ENCODE measurements at regions not wholly inside any gene's neighbourhood (a gene's known extent, or its start where the extent isn't known, plus 50 kb on each side); places are given as distances from the start of the nearest gene placed in this dataset.
"Not testable (repeated sequence)": the region's sequence is repeated elsewhere in the genome, so short reads cannot be mapped to it uniquely, and the experiment has no call there.

DNA sequence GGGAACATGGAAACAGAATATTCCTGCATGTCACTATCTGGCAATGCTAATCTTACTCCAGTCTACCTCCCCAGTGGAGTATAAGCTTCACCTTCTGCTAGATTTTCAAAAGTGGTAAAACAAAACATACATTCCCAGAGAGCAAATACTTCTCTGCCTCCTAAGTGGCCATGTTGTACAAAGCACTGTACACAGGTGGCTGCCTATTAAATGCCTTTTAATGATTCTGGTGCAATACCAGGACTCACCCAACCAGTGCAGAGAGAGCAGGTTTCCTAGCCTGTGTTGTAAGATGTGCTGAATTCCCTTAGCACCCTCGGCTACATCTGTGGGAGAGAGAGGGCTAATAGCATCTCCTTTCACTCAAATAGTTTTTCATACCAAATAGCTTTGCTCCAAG, 684.3 kb upstream of the NRP1 start:
- no peak for DNase-seq (ENCODE audit: low read depth, low spot score)
- in situ Hi-C loops (cut with HindIII; ENCODE audit: low pct_unique_long_range_greater_than_20kb, low sequenced_read_pairs): no loop called here

DNA sequence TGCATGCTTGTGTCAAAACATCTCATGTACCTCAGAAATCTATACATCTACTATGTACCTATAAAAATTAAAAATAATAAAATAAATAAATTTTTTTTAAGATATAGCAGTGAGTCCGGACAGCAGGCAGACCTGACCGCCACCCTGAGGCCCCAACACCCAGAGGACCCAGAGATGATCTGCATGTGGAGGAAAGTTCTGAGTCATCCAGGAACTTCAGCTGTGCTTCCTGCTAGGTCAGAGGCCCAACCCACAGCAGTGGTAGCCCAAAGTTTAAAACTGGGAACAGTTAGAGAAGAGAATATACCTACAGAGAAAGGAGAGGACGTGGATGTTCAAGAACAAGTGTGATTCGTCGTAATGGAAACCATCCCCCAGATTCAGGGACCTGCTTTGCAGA, 683.7 kb upstream of the NRP1 start:
- no peak for DNase-seq (ENCODE audit: low read depth, low spot score)
- in situ Hi-C loops (cut with HindIII; ENCODE audit: low pct_unique_long_range_greater_than_20kb, low sequenced_read_pairs): no loop called here

DNA sequence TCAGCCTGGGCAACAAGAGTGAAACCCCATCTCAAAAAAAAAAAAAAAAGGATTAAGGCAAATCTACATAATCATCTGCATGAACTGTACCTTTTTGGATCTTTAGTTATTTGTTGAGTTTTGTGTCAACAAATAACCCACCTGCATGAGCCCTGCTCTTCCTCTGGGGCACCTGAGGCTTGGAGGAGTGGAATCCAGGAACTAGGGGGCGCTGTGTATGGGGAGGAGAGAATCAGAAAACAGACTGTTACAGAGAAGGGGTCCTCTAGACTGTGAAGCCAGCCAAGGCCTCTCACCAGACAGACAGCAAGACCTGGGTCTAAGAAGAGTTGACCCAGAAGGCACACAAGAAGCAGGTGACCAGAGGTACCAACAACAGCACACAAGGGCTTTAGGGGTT, 682.8 kb upstream of the NRP1 start:
- in situ Hi-C loops (cut with HindIII; ENCODE audit: low pct_unique_long_range_greater_than_20kb, low sequenced_read_pairs): no loop called here
- DNase-seq (ENCODE audit: low read depth, low spot score): no peak

DNA sequence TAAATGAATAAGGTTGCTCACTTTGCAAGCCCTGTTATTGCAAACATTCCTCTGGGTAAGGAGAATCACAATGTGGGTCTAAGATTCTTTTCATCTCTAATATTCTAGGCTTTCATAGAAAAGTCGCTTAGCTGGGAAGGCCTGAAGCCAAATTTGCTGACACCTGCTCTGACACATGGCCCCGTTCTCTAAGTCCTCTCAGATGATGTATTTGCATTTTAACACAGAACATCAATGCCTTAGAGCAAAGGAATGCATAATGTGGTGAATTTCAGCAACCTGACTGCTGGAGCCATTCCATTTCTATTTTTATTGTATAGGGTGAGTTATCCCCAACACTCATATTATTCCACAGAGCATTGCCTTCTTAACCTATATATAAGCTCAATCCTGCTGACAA, 682.1 kb upstream of the NRP1 start:
- in situ Hi-C loops (cut with HindIII; ENCODE audit: low pct_unique_long_range_greater_than_20kb, low sequenced_read_pairs): no loop called here
- no peak for DNase-seq (ENCODE audit: low read depth, low spot score)

DNA sequence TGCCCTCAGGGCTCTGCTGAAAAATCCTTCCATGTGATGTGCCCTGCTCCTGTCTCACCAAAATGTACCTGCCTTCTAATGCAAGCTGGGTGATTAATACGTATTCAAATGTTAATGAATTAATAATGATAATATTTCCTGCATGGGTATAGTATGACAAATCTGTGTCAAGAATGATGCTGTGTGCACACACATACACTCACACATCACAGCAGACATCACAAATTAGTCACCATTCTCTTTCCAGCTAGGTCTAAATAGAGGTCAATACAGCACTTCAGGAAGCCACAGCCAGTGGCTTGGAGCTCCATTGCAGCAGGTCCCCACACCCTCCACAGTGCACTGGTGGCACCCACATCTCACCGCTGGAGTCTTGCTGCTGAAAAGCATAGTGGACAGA, 681.2 kb upstream of the NRP1 start:
- in situ Hi-C loops (cut with HindIII; ENCODE audit: low pct_unique_long_range_greater_than_20kb, low sequenced_read_pairs): no loop called here

DNA sequence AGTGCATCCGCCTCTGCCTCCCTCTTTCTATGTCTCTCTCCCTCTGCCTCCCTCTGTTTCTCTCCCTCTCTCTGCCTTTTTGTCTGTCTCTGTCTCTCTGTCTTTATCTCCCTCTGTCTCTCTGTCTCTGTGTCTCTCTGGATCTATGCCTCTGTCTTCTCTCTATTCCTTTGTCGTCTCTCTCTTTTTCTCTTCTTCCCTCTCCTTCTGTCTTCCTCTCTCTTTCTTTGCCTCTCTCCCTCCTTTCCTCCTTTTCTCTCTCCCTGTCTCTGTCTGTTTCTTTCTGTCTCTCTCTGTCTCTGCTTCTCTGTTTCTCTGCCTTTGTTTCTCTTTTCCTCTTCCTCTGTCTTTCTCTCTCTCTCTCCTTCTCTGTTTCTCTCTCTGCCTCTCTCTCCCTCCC, 678.8 kb upstream of the NRP1 start:
- no peak for DNase-seq (ENCODE audit: low read depth, low spot score)
- in situ Hi-C loops (cut with HindIII; ENCODE audit: low pct_unique_long_range_greater_than_20kb, low sequenced_read_pairs): no loop called here

More for the DNA sequence above, 681.2 kb upstream of the NRP1 start:
- no peak for DNase-seq (ENCODE audit: low read depth, low spot score)

DNA sequence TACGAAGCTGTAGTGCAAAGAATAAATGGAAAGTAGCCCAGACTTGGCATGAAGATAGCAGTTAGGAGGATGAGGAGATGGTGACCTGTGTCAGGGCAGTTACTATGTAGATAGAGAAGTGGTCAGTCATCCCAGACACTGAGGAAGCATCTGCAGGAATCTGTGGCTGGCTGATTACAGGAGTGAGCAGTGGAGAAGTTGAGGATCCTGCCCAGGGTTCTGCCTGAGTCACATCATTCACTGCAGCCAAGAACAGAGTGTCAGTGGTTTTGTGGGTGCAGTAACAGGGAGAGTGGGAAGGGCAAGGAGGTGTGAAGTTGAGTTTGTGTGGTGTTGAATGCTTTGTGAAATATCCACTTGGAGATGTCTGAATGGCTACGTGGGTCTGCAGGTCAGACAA, 676.4 kb upstream of the NRP1 start:
- in situ Hi-C loops (cut with HindIII; ENCODE audit: low pct_unique_long_range_greater_than_20kb, low sequenced_read_pairs): no loop called here
- no peak for DNase-seq (ENCODE audit: low read depth, low spot score)

DNA sequence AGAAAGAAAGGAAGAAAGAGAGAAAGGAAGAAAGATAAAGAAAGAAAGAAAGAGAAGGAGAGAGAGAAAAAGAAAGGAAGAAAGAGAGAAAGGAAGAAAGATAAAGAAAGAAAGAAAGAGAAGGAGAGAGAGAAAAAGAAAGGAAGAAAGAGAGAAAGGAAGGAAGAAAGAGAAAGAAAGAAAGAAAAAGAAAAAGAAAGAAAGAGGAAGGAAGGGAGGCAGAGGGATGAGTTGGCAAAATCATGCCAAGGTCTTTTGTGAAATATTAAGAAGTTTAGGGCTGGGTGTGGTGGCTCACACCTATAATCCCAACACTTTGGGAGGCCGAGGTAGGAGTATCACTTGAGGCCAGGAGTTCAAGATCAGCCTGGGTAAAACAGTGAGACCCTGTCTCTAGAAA, 675.8 kb upstream of the NRP1 start:
- in situ Hi-C loops (cut with HindIII; ENCODE audit: low pct_unique_long_range_greater_than_20kb, low sequenced_read_pairs): not testable (repeated sequence)

DNA sequence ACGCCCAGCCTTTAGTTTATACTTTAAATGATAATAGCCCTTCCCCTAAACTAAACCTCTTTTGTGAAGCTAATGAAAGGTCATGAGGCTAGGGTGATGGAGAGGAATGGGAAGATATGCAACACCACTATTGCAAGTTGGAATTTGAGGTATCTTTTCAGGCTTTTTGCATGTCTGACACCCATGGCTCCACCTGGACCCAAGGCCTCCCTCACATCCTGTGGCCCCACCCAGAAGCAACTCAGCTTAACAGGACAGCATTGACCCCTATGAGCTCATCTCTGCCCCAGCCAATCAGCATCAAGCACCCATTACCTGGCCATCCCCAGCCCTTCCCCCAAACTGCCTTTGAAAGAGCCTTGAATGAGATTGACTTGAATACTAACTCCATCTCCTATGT, 674.2 kb upstream of the NRP1 start:
- in situ Hi-C loops (cut with HindIII; ENCODE audit: low pct_unique_long_range_greater_than_20kb, low sequenced_read_pairs): no loop called here
- no peak for DNase-seq (ENCODE audit: low read depth, low spot score)

More for the DNA sequence above, 675.8 kb upstream of the NRP1 start:
- DNase-seq (ENCODE audit: low read depth, low spot score): not testable (repeated sequence)

DNA sequence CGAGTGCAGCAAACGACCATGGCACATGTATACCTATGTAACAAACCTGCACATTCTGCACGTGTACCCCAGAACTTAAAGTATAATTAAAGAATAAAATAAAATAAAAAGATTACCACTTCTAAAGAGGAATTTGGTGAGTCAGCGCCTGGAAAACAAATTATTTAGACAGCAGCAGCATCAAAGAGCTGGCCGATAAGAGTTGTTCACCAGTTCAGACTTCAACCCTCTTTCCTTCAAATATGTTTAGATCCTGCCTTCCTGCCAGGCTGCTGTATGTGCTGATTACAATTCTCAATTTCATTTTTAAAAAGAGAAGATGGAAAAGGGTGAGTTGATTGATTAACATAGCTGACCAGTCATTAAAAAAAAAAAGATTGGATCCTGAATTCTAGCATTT, 672.0 kb upstream of the NRP1 start:
- DNase-seq (ENCODE audit: low read depth, low spot score): no peak
- in situ Hi-C loops (cut with HindIII; ENCODE audit: low pct_unique_long_range_greater_than_20kb, low sequenced_read_pairs): no loop called here

DNA sequence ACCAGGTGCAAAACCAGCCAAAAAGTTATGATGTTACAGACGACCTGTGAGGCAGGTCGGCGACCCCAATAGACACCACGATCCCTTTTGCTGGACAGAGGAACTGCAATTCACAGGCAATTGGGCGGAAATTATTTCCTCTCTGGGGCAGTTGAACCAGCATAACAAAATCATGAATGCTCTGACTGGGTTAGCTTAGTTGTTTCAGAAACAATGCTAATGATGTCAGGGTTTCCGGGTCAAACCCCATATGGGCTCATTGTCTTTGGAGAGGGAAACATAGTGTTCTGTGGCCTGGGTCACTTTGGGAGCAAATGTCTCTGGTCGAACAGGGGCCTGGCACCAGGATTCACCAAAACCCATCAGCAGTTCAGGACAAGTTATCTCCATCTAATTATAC, 669.1 kb upstream of the NRP1 start:
- in situ Hi-C loops (cut with HindIII; ENCODE audit: low pct_unique_long_range_greater_than_20kb, low sequenced_read_pairs): no loop called here
- no peak for DNase-seq (ENCODE audit: low read depth, low spot score)

DNA sequence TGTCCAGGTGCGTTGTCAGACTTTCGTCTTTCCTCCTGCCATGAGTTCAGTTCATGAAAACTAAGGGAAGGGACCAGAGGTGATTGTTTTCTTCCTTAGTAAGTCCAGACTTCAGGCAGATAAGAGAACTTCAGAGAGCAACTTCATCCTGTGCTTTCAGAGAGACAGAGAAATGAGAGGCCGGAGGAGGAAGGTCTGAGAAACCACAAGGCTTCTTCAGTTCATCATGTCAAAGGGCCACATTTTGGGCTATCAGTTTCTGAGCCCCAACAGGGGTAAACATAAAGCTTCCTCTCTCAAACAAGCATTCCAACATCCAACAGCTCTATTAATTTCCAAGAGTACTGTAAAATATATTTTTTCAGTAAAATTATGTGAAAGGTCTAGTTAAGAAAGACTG, 668.4 kb upstream of the NRP1 start:
- in situ Hi-C loops (cut with HindIII; ENCODE audit: low pct_unique_long_range_greater_than_20kb, low sequenced_read_pairs): no loop called here
- no peak for DNase-seq (ENCODE audit: low read depth, low spot score)

DNA sequence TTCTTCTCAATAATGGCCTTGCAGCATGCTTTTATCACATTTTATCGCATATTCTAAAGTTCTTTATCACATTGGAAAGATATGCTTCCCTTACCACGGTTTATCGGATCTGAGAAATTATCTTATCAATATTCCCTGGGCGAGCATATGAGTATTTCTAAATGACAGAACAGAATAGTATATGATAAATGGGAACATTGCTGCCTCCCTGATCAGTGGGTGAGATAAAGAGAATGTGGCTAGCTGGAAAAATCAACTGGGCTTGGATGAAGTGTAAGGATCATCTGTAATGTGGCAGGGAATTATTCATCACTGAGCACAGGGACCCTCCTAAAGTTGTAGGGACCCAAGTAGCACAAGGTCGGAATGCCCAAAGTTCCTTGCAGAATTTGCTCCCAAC, 667.4 kb upstream of the NRP1 start:
- DNase-seq (ENCODE audit: low read depth, low spot score): no peak
- in situ Hi-C loops (cut with HindIII; ENCODE audit: low pct_unique_long_range_greater_than_20kb, low sequenced_read_pairs): no loop called here

DNA sequence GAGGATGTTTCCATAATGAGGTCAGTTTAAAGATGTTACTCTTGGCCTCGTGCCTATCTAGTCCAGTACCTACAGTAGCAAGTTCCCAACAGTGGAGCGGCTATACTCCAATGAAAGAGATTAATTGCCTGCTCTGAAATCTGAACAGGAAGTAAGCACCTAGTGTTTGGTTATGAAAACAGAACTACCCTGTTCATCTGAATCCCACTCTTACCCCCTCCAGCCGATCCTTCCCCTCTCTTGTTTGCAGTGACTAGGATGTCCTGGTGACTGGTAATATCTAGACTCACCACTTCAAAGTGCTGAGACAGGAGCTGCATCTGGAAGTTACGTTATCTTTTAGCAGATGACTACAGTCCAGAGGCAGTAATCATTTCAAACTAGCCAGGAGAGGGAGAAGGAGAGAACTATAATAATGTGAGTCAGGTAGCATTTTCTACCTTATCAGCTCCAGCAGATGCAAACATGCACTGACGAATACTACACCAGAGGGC, 666.7 kb upstream of the NRP1 start:
- in situ Hi-C loops (cut with HindIII; ENCODE audit: low pct_unique_long_range_greater_than_20kb, low sequenced_read_pairs): no loop called here
- DNase-seq (ENCODE audit: low read depth, low spot score): no peak

DNA sequence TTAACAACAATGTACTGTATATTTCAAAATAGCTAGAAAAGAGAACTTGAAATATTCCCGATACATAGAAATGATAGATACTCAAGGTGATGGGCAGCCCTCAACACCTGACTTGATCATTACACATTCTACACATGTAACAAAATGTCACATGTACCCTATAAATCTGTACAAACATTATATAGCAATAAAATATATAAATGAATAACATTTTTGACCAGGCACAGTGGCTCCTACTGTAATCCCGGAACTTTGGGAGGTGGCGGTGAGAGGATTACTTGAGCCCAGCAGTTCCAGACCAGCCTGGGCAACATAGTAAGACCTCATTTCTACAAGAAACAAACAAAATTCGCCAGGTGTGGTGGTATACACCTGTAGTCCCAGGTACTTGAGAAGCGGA, 659.5 kb upstream of the NRP1 start:
- DNase-seq (ENCODE audit: low read depth, low spot score): no peak
- in situ Hi-C loops (cut with HindIII; ENCODE audit: low pct_unique_long_range_greater_than_20kb, low sequenced_read_pairs): no loop called here

DNA sequence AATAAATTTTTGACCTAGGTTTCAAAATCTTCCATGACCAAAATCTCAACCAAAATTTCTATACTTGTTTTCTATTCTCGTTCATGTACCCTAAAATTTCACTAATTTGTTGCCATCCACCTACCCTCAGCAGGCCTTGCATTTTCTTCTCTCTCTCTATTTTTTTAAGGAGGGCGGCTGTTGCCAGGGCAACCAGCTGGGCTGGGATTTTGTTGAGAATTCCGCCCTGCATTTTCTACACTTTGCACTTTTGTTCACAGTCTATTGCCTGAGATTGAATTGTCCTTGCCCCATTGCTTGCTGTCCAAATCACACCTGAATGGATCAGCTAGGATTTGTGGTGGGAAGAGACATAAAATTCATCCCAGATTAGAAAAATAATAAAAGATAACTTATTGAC, 657.5 kb upstream of the NRP1 start:
- in situ Hi-C loops (cut with HindIII; ENCODE audit: low pct_unique_long_range_greater_than_20kb, low sequenced_read_pairs): no loop called here
- DNase-seq (ENCODE audit: low read depth, low spot score): no peak

DNA sequence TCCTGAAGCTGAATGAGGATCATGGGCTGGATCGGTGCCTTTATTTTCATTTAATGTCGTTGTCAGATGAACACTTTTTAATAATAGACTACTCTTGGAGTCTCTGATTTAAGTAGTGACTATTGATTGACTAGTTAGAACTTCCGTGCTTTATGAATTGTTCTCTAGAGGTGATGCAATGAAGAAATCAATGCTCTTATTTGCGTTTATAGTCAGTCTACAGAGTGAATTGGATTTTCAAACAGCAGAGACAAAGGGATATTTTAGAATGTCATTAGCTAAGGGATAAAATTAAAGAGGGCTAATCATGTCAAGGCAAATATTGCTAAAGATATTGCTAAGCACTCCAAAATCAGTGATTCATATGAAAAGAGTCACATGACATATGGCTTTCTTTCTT, 652.0 kb upstream of the NRP1 start:
- in situ Hi-C loops (cut with HindIII; ENCODE audit: low pct_unique_long_range_greater_than_20kb, low sequenced_read_pairs): no loop called here
- DNase-seq (ENCODE audit: low read depth, low spot score): no peak

DNA sequence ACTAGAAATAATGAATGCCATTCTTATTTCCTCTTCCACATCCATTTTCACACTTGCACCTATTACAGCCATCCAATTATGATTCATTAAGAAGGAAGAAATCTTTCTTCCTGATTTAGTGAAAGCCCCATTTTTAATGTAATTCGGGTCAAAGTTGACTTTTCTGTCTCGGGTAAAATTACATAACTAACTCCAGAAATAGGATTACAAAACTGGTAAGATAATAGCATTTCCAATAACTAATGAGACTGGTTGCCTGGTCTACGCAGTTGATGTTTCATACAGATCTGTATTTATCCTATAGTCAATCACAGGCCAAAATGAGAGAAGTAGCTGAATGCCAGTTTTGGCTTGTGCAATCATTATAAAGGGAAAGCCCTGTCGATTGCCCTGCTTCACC, 651.5 kb upstream of the NRP1 start:
- in situ Hi-C loops (cut with HindIII; ENCODE audit: low pct_unique_long_range_greater_than_20kb, low sequenced_read_pairs): no loop called here
- DNase-seq (ENCODE audit: low read depth, low spot score): no peak

DNA sequence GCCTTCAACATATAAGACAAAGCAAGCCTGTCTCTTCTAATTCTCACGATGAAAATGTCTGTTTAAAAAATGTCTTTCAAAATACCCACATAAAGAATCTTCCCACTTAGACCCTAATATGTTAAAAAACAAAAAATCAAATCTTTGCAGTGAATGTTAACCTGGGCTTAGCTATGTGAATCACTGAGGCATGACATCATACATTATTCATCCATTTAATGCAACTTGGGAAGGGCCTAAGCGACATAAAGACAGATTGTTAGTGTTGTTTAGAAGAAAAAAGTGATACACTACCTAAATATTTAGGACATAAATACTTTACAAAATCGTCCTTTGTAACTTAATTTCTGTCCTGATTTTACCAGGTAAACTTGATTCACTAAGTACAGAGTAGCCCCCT, 648.5 kb upstream of the NRP1 start:
- in situ Hi-C loops (cut with HindIII; ENCODE audit: low pct_unique_long_range_greater_than_20kb, low sequenced_read_pairs): no loop called here
- no peak for DNase-seq (ENCODE audit: low read depth, low spot score)

DNA sequence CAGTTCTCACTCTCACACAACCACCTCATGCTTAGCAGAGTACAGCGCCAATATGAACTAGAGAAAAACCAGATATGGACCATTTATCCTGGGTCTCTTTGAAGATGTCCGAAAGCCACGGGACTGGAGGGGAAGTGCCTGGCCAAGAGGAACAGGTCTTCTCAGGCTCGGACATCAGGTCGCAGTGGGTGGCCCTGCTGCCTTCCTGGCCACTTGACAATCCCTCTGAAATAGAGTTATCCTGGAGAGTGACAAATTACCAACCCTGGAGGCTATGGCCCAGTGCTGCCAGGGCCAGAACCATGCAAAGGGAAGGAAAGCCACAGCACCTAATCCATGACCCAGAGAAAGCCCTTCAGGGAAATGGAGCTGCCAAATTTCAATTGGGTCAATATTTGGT, 646.8 kb upstream of the NRP1 start:
- in situ Hi-C loops (cut with HindIII; ENCODE audit: low pct_unique_long_range_greater_than_20kb, low sequenced_read_pairs): no loop called here
- DNase-seq (ENCODE audit: low read depth, low spot score): no peak
